NT2/D1 (cell line): ENCODE measurements at regions not wholly inside any gene's neighbourhood (a gene's known extent, or its start where the extent isn't known, plus 50 kb on each side); places are given as distances from the start of the nearest gene placed in this dataset.

Experiments used
- SUZ12 ChIP-seq: IDR thresholded peaks from 2 replicates; pipeline ENCODE4 v1.6.1; 2011; ENCODE audit not compliant: insufficient read length, insufficient read depth; ENCODE audit errors: extremely low read depth
- YY1 ChIP-seq: IDR thresholded peaks from 2 replicates; pipeline ENCODE4 v1.6.1; 2011; ENCODE audit not compliant: insufficient read length, insufficient read depth
- ZNF274 ChIP-seq: IDR thresholded peaks from 2 replicates; pipeline ENCODE4 v1.6.1; 2011; ENCODE audit warnings: mild to moderate bottlenecking, low read depth, low read length

DNA sequence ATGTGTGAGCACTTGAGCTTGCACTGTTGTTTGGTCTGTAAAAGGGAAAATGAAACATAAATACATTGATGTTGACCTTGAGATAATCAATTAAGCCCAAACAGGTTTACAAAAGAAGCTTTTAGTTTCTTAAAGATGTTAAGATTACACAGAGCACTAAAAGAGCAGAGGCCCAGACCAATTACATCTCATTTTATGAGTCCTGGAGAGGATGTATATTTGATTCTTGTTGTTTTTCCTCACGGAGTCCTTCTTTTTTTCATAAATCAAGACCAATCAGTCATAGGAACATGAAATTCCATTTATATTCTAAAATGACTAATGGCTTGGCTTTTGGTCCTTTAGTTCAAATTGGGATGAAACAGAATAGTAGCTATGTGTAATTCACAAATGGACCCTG, 249.7 kb upstream of the NPY start:
- TF ChIP-seq SUZ12: no peak
- TF ChIP-seq YY1: no peak
- TF ChIP-seq ZNF274: no peak
